HG03060 (cell line): ENCODE measurements at regions not wholly inside any gene's neighbourhood (a gene's known extent, or its start where the extent isn't known, plus 50 kb on each side); places are given as distances from the start of the nearest gene placed in this dataset.

Experiments
- ATAC-seq: cut with Tn5 transposase; IDR thresholded peaks from one replicate; pipeline ENCODE4 v1.9.1; 2021; ENCODE audit warnings: low read depth, moderate number of reproducible peaks; ENCODE audit not compliant: unreplicated experiment

GRCh38 chr15:89400116-89400781, 65.6 kb upstream of the POLG start:
- ATAC-seq: no peak

- no peak for ATAC-seq
Observed at GRCh38 chr15:89399238-89400115, 64.9 kb upstream of the POLG start.

GRCh38 chr15:89398896-89399237, 64.2 kb upstream of the POLG start:
- ATAC-seq: no peak

- ATAC-seq: no peak
Observed at GRCh38 chr15:89397653-89398023, 63.0 kb upstream of the POLG start.

- no peak for ATAC-seq
Observed at GRCh38 chr15:89396723-89397652, 62.4 kb upstream of the POLG start.

GRCh38 chr15:89395996-89396395, 61.4 kb upstream of the POLG start:
- no peak for ATAC-seq

- ATAC-seq: no peak
Observed at GRCh38 chr15:89395461-89395871, 60.8 kb upstream of the POLG start.

- no peak for ATAC-seq
Observed at GRCh38 chr15:89395031-89395430, 60.4 kb upstream of the POLG start.

- ATAC-seq: no peak
Observed at GRCh38 chr15:89393056-89393455, 58.4 kb upstream of the POLG start.

GRCh38 chr15:89391685-89392257, 57.1 kb upstream of the POLG start:
- no peak for ATAC-seq

- ATAC-seq: no peak
Observed at GRCh38 chr15:89389841-89390603, 55.4 kb upstream of the POLG start.

- no peak for ATAC-seq
Observed at GRCh38 chr15:89387140-89387903, 52.7 kb upstream of the POLG start.

GRCh38 chr15:89385596-89386331, 51.1 kb upstream of the POLG start:
- ATAC-seq: no peak
